GM19035 (cell line): ENCODE measurements at regions not wholly inside any gene's neighbourhood (a gene's known extent, or its start where the extent isn't known, plus 50 kb on each side); places are given as distances from the start of the nearest gene placed in this dataset.
"Not testable (repeated sequence)": the region's sequence is repeated elsewhere in the genome, so short reads cannot be mapped to it uniquely, and the experiment has no call there.

Source experiments
- ATAC-seq: cut with Tn5 transposase; IDR thresholded peaks from one replicate; pipeline ENCODE4 v1.9.1; 2021; ENCODE audit not compliant: unreplicated experiment

- no peak for ATAC-seq
These were observed 250.2 kb upstream of the SLITRK1 start for GRCh38 chr13:84132491-84132890.

- no peak for ATAC-seq
These were observed 249.0 kb upstream of the SLITRK1 start for GRCh38 chr13:84131249-84131648.

GRCh38 chr13:84130495-84131114 lies 248.3 kb upstream of the SLITRK1 start:
- ATAC-seq: no peak

- no peak for ATAC-seq
These were observed 247.7 kb upstream of the SLITRK1 start for GRCh38 chr13:84129966-84130365.

- ATAC-seq: no peak
These were observed 245.4 kb upstream of the SLITRK1 start for GRCh38 chr13:84127597-84128128.

GRCh38 chr13:84126671-84127171 lies 244.4 kb upstream of the SLITRK1 start:
- no peak for ATAC-seq

- ATAC-seq: no peak
These were observed 239.2 kb upstream of the SLITRK1 start for GRCh38 chr13:84121456-84121855.

- ATAC-seq: no peak
These were observed 236.7 kb upstream of the SLITRK1 start for GRCh38 chr13:84118839-84119409.

- no peak for ATAC-seq
These were observed 216.0 kb upstream of the SLITRK1 start for GRCh38 chr13:84098273-84098672.

GRCh38 chr13:84097148-84097547 lies 214.9 kb upstream of the SLITRK1 start:
- no peak for ATAC-seq

- ATAC-seq: no peak
These were observed 213.9 kb upstream of the SLITRK1 start for GRCh38 chr13:84096216-84096615.

GRCh38 chr13:84088996-84089395 lies 206.7 kb upstream of the SLITRK1 start:
- no peak for ATAC-seq

- ATAC-seq: no peak
These were observed 204.5 kb upstream of the SLITRK1 start for GRCh38 chr13:84086847-84087162.

GRCh38 chr13:84086098-84086846 lies 204.0 kb upstream of the SLITRK1 start:
- not testable (repeated sequence) for ATAC-seq

- no peak for ATAC-seq
These were observed 200.2 kb upstream of the SLITRK1 start for GRCh38 chr13:84082462-84082861.

- no peak for ATAC-seq
These were observed 198.7 kb upstream of the SLITRK1 start for GRCh38 chr13:84080748-84081530.

- no peak for ATAC-seq
These were observed 195.0 kb upstream of the SLITRK1 start for GRCh38 chr13:84077271-84077670.

GRCh38 chr13:84076280-84076679 lies 194.0 kb upstream of the SLITRK1 start:
- ATAC-seq: no peak

GRCh38 chr13:84050536-84050935 lies 168.3 kb upstream of the SLITRK1 start:
- no peak for ATAC-seq

- ATAC-seq: no peak
These were observed 167.4 kb upstream of the SLITRK1 start for GRCh38 chr13:84049443-84050219.
